ENCODE measurements at regions not wholly inside any gene's neighbourhood (a gene's known extent, or its start where the extent isn't known, plus 50 kb on each side); places are given as distances from the start of the nearest gene placed in this dataset.

- no peak for TF ChIP-seq CTCF (IDR thresholded peaks at IDR 0.05)
Observed at GRCh38 chr1:163813251-163813650, 491.5 kb downstream of the NUF2 start.

- TF ChIP-seq CTCF (IDR thresholded peaks at IDR 0.05) = no peak
Observed at GRCh38 chr1:163820226-163820625, 498.5 kb downstream of the NUF2 start.

GRCh38 chr1:163820766-163821165 lies 499.0 kb downstream of the NUF2 start:
- TF ChIP-seq CTCF (IDR thresholded peaks at IDR 0.05) = peak; percentile 56

GRCh38 chr1:163821679-163822078 lies 499.9 kb downstream of the NUF2 start:
- TF ChIP-seq CTCF (IDR thresholded peaks at IDR 0.05) = no peak

GRCh38 chr1:163823017-163823416 lies 501.3 kb downstream of the NUF2 start:
- TF ChIP-seq CTCF (IDR thresholded peaks at IDR 0.05) = no peak

- TF ChIP-seq CTCF (IDR thresholded peaks at IDR 0.05) = no peak
Observed at GRCh38 chr1:163824006-163824405, 502.3 kb downstream of the NUF2 start.

- no peak for TF ChIP-seq CTCF (IDR thresholded peaks at IDR 0.05)
Observed at GRCh38 chr1:163824490-163824889, 502.7 kb downstream of the NUF2 start.

GRCh38 chr1:163826500-163826899 lies 504.7 kb downstream of the NUF2 start:
- TF ChIP-seq CTCF (IDR thresholded peaks at IDR 0.05) = no peak

All from LNCAP (cell line).